ENCODE measurements at regions not wholly inside any gene's neighbourhood (a gene's known extent, or its start where the extent isn't known, plus 50 kb on each side); places are given as distances from the start of the nearest gene placed in this dataset.

DNA sequence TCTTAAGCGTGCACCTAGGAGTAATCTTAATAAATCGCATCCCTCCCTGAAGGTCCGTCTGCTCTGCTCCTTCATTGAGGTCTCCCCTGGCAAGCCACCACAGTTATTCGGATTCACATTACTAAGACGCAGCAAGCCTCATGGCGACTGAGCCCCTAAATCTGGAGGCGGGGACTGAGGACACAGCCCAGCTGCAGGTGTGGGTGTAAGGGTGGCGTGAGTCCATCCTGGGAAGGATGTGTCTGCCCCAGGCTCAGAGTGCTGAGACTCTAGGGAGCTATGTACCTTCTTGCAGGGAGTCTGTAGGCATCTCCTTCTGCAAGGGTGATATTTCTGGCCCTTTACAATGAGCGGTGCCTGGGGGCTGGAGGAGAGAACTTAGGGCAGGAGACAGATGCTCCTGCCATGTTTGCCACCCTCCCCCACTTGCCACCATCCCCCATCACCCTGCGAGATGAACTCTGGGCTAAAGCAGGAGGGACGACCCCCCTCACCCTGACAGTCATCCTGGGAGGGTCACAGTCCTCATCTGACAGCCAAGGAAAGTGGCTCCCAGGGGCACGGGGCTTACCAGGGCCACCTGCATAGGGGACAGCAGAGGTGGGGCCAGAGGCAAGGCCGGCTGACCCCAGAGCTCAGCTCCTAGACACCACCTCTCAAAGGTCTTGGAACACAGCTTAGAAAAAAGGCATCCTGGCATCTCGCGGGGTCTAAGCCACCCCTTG lies 76.4 kb upstream of the FCN1 start:
- TF ChIP-seq, protein P1, sequence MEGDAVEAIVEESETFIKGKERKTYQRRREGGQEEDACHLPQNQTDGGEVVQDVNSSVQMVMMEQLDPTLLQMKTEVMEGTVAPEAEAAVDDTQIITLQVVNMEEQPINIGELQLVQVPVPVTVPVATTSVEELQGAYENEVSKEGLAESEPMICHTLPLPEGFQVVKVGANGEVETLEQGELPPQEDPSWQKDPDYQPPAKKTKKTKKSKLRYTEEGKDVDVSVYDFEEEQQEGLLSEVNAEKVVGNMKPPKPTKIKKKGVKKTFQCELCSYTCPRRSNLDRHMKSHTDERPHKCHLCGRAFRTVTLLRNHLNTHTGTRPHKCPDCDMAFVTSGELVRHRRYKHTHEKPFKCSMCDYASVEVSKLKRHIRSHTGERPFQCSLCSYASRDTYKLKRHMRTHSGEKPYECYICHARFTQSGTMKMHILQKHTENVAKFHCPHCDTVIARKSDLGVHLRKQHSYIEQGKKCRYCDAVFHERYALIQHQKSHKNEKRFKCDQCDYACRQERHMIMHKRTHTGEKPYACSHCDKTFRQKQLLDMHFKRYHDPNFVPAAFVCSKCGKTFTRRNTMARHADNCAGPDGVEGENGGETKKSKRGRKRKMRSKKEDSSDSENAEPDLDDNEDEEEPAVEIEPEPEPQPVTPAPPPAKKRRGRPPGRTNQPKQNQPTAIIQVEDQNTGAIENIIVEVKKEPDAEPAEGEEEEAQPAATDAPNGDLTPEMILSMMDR (IDR thresholded peaks at IDR 0.05): no peak
- no peak for TF ChIP-seq POLR2A (IDR thresholded peaks at IDR 0.05)
